HG03064 (cell line): ENCODE measurements at regions not wholly inside any gene's neighbourhood (a gene's known extent, or its start where the extent isn't known, plus 50 kb on each side); places are given as distances from the start of the nearest gene placed in this dataset.

ENCODE experiments used
- ATAC-seq: cut with Tn5 transposase; IDR thresholded peaks from one replicate; pipeline ENCODE4 v1.9.1; 2021; ENCODE audit warnings: low read depth; ENCODE audit not compliant: unreplicated experiment

DNA sequence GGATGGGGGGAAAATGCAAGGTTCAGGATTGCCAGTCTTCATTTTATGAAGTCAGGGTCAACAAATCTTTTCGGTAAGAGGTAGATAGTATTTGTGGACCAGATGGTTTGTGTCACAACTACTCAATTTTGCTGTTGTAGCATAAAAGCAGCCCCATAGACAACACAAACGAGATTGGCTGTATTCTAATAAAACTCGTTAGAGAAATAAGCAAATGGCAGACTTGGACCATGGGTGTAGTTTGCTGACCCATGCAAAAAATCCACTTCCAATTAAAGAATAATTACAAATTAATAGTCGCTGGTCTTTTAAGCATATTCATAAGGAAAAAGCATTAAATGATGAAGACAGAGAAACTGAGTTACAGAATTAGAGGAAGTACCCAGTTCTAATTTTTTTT lies 247.1 kb downstream of the CRPPA start:
- no peak for ATAC-seq

GRCh38 chr7:16172366-16172765 lies 249.0 kb downstream of the CRPPA start:
- ATAC-seq = no peak

- ATAC-seq = no peak
These were observed 249.4 kb downstream of the CRPPA start for GRCh38 chr7:16171928-16172327.

- ATAC-seq = no peak
These were observed 250.7 kb downstream of the CRPPA start for GRCh38 chr7:16170671-16171070.

GRCh38 chr7:16169537-16169936 lies 251.8 kb downstream of the CRPPA start:
- no peak for ATAC-seq

GRCh38 chr7:16167526-16167925 lies 253.8 kb downstream of the CRPPA start:
- no peak for ATAC-seq

- no peak for ATAC-seq
These were observed 277.0 kb downstream of the CRPPA start for GRCh38 chr7:16144361-16144760.

GRCh38 chr7:16137944-16138343 lies 283.4 kb downstream of the CRPPA start:
- ATAC-seq = no peak

- no peak for ATAC-seq
These were observed 284.4 kb downstream of the CRPPA start for GRCh38 chr7:16136896-16137295.

- no peak for ATAC-seq
These were observed 285.7 kb downstream of the CRPPA start for GRCh38 chr7:16135658-16136057.

- ATAC-seq = no peak
These were observed 290.9 kb downstream of the CRPPA start for GRCh38 chr7:16130111-16131110.

DNA sequence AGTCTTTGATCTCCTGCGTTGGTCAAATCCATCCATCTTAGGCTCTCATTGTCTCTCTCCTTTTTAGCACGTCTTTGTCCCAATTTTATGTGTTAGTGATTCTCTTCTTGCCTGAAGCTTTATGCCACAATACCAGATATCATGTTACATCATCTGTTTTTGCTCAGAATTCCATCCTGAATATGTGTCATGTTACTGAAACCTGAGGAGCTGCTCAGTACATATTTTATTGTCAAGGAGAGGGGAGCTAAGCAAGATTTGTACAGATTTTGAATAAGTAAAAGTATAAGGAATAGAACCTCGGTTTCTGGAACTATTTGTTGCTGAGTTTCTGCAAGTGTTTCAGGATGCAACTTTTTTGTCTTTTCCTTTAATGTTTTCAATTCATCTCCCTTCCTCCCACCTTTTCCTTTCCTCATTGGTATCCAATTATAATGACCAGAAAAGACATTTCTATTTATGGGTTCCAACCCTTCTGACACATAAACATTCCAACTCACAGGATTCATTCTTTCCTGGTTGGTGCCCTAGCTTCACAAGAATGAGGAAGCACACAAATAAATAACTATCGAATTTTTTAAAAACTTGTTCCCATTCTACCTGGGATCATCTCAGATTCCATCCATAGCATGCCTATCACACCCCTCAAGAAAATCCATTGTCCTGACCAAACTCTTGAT lies 291.8 kb downstream of the CRPPA start:
- ATAC-seq = no peak

DNA sequence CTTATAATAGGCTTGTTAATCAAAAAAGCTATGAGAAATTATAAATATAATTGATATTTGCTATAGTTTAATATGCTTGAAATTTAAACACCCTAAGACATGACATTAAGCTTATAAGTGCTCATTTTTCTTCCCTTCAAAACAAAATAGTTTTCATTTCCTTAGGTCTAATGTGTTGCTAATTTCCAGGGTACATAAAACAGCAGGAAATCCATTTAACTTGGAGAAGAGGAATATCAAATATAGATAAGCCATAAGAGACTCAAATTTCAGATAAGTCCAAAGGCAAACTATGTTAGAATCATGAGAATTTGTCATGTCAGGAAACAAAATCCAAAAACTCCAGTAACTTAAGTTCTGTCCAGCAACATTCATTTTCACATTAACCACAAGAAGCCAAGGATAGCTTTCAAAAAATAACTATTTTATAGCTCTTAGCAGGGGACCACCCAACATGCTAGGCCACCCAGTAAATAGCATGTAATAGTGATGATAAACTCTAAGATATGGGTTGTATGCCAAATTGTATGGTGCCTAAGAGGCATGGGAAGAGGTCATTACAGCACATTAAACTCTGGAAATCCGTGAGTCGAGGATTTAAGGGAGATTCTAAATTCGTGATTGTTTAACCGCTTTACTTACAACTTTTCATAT lies 298.1 kb downstream of the CRPPA start:
- ATAC-seq = no peak

DNA sequence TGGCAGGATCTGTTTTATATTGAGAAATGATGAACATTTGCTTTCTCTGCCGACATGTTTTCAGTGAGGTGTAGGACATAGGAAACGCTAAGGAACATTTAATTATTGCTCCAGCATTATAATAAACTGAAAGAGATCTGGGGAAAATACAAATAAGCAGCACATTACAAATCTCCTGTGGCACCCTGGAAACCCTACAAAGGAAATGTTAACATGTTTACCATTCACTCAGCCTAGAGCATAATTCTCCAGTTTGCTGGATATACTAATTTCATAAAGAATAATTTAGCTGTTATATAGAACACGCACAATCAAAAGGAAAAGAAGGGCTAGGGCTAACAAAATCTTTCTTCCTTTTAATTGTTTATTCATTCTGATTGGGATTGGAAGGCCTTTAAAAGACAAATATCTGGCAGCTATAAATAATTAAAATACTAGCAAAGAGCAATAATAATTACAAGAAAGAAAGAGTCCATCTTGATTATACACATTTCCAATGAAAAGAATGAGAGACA lies 299.4 kb downstream of the CRPPA start:
- ATAC-seq = no peak

DNA sequence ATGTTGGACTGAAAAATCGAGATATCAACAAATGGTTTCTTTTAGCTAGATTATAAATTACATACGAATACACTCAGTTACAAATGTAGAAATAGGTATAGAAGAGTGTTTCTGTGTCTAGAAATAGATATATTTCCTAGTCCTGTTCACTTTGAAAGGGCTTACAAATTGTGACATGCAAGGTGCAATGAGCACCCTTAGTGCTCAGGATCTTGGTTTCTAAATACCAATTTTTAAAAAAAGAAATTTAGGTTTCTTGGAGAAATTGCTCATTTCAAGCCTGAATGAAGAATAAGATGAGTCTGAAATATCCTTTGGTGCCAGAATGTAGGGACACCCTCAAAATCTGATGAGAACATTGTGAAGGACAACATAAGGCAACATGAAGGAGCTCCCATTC lies 306.0 kb downstream of the CRPPA start:
- no peak for ATAC-seq

- no peak for ATAC-seq
These were observed 306.7 kb downstream of the CRPPA start for GRCh38 chr7:16114633-16115032.

DNA sequence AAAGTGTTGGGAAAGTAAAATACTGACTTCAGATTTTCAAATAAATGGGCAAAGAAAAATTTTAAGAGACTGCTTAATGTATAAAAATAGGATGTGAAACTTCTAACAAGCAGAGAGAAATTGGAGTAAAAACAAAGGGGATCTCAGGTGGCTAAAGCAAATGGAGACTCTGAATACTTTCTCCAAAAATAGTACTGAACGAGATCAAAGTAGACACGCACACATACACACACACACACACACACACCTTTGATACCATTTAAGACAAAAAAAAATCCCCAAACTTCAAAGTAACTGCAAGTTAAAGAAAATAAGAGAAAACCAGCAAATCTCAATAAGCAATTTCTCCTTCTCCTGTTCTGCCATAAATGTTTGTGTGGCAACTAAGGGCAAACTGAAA lies 307.3 kb downstream of the CRPPA start:
- ATAC-seq = no peak

- ATAC-seq = no peak
These were observed 308.3 kb downstream of the CRPPA start for GRCh38 chr7:16113058-16113457.

DNA sequence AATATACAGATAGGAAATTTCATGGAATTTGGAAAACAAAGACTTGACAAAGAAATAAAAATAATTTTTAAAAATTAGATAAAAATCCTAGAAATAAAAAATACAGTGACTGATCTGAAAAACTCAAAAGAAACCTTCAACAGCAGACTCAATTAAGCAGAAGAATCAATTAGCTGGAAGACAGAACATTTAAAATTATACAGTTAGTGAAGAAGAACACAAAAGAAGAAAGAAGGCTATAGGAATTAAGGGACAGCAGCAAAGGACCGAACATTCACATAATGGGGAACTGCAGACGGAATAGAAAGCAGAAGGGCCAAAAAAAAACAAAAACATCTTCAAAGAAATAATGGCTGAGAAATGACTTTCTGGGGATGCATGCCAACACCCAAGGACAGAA lies 314.5 kb downstream of the CRPPA start:
- no peak for ATAC-seq

- no peak for ATAC-seq
These were observed 315.0 kb downstream of the CRPPA start for GRCh38 chr7:16106300-16106699.

DNA sequence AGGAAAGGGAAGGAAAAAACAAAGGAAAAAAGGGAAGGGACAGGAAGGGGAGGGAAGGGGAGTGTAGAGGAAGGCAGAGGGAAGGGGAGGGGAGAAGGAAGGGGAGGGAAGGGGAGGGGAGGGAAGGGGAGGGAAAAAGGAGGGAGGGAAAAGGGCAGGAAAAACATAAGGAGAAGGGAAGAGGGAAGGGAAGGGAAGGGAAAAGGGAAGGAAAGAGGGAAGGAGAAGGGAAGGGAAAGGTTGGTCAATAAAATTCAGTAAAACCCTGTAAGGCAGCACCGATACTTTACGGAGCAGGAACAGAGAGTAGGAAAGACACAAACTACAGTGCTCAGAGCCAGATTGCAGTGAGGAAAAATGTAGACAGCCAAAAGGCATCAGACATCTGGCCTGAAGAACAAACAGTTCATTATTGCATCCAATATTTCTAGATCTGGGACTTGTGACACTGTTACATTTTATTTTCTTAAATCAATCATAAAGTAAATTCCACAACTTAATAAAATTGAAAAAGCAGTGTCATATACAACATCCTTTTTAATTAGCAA lies 322.0 kb downstream of the CRPPA start:
- ATAC-seq = no peak
